HepG2 (cell line): ENCODE measurements at regions not wholly inside any gene's neighbourhood (a gene's known extent, or its start where the extent isn't known, plus 50 kb on each side); places are given as distances from the start of the nearest gene placed in this dataset.

Source experiments
- ARID5B ChIP-seq: IDR thresholded peaks from 2 replicates; pipeline ENCODE4 v1.4.0; 2020; ENCODE audit warnings: mild to moderate bottlenecking, missing genetic modification reagents
- CBX5 ChIP-seq: sonication (generic); formaldehyde crosslinking; IDR thresholded peaks from 2 replicates; pipeline ENCODE4 v1.4.0; 2020; ENCODE audit warnings: missing genetic modification reagents, borderline replicate concordance
- DMTF1 ChIP-seq: sonication (generic); formaldehyde crosslinking; IDR thresholded peaks from 2 replicates; pipeline ENCODE4 v1.4.0; 2020; ENCODE audit warnings: mild to moderate bottlenecking, missing genetic modification reagents
- DR1 ChIP-seq: sonication (generic); formaldehyde crosslinking; IDR thresholded peaks from 2 replicates; pipeline ENCODE4 v1.8.0; 2021; ENCODE audit warnings: mild to moderate bottlenecking, missing genetic modification reagents, inconsistent platforms
- FOXA3 ChIP-seq: IDR thresholded peaks from 2 replicates; pipeline ENCODE4 v1.6.1; 2016; ENCODE audit warnings: missing genetic modification reagents, missing compliant biosample characterization
- FOXP1 ChIP-seq, 2 experiments: fragments of 450-650 bp in 1 of 2; IDR thresholded peaks; 2 replicates each; pipeline ENCODE4 v1.6.1; 2017 to 2018; ENCODE audit warnings: antibody characterized with exemption in 1 of 2
- HCFC1 ChIP-seq: fragments of 150-350 bp; IDR thresholded peaks from 2 replicates; pipeline ENCODE4 v1.6.1; 2014; ENCODE audit warnings: low read depth, low read length
- KAT2B ChIP-seq: fragments of 150-350 bp; IDR thresholded peaks from 2 replicates; pipeline ENCODE4 v1.6.1; 2014; ENCODE audit warnings: low read depth, low read length, borderline replicate concordance
- MED1 ChIP-seq: sonication (generic); formaldehyde crosslinking; IDR thresholded peaks from 2 replicates; pipeline ENCODE4 v1.4.0; 2020; ENCODE audit warnings: missing genetic modification reagents
- PHB2 ChIP-seq: fragments of 450-650 bp; IDR thresholded peaks from 2 replicates; pipeline ENCODE4 v1.6.1; 2018; ENCODE audit not compliant: partially characterized antibody
- TBP ChIP-seq: sonication (generic); formaldehyde crosslinking; IDR thresholded peaks from 2 replicates; pipeline ENCODE4 v1.5.0; 2020; ENCODE audit warnings: missing genetic modification reagents
- ZBTB14 ChIP-seq: sonication (generic); formaldehyde crosslinking; IDR thresholded peaks from 2 replicates; pipeline ENCODE4 v1.4.0; 2020; ENCODE audit warnings: missing genetic modification reagents
- ZNF235 ChIP-seq: sonication (generic); formaldehyde crosslinking; IDR thresholded peaks from 2 replicates; pipeline ENCODE4 v1.8.1; 2023; ENCODE audit warnings: mild to moderate bottlenecking, missing genetic modification reagents, borderline replicate concordance
- ZNF790 ChIP-seq: sonication (generic); formaldehyde crosslinking; IDR thresholded peaks from 2 replicates; pipeline ENCODE4 v1.8.0; 2022; ENCODE audit warnings: missing genetic modification reagents, mild to moderate bottlenecking, borderline replicate concordance
- ZNF850 ChIP-seq: sonication (generic); formaldehyde crosslinking; conservative IDR thresholded peaks from 2 replicates; pipeline ENCODE4 v1.9.0; 2021; ENCODE audit warnings: mild to moderate bottlenecking, missing genetic modification reagents
- ZSCAN25 ChIP-seq: sonication (generic); formaldehyde crosslinking; IDR thresholded peaks from 2 replicates; pipeline ENCODE4 v1.8.0; 2022; ENCODE audit warnings: mild to moderate bottlenecking, missing genetic modification reagents
- TF ChIP-seq, protein P1 (sequence below): sonication (generic); formaldehyde crosslinking; IDR thresholded peaks from 2 replicates; pipeline ENCODE4 v1.4.0; 2020; ENCODE audit warnings: missing genetic modification reagents, mild to moderate bottlenecking, borderline replicate concordance
- TF ChIP-seq, protein P2 (sequence below): sonication (generic); formaldehyde crosslinking; IDR thresholded peaks from 2 replicates; pipeline ENCODE4 v1.5.0; 2020; ENCODE audit warnings: mild to moderate bottlenecking, missing genetic modification reagents, moderate library complexity

DNA sequence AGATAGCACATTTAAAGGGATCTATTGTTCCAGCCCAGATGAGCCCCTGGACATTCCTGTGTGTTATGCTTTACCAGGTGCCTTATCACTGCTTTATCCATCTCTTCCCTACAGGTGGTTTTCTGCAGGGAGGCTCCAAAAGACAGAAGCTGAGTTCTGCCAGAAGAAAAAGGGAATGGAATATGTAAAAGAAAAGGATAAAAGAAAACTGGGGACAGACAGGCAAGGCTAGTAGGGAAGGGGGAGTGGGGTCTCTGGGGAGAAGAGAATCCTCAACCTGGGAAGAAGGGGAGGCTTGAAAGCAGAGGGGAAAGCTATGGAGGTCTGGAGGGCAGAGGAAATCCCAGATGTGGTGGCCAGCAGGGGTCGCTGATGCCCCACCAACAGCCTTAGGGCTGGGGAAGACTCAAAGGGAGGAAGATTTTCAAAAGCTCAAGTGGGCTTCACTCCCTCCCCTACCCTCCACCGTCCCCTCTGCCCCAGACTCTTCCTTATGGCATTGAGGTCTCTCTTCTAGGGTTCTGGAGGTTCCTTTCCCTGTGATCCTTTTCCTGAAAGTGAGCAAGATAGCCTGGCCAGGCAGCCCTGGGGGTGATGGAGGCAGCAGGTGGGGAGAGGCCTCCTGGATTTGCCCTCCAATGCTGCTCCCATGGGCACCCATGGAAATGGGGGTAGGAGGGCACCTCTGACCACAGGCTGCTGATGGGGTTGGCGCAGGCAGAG lies 178.1 kb upstream of the PKDCC start (continued):
- 0 out of 2 replicates have a peak, but pooled peaks have one; percentile 25 for TF ChIP-seq MED1 (CRISPR knock-in tag)
- peak; percentile 54 for TF ChIP-seq ARID5B (CRISPR knock-in tag)
- 0 out of 2 replicates have a peak, but pooled peaks have one; percentile 27 for TF ChIP-seq CBX5 (CRISPR knock-in tag)
- no peak for TF ChIP-seq TBP (CRISPR knock-in tag)
- no peak for TF ChIP-seq ZSCAN25 (CRISPR knock-in tag)
- TF ChIP-seq DMTF1 (CRISPR knock-in tag), result no peak
- no peak for TF ChIP-seq ZNF235 (CRISPR knock-in tag)
- TF ChIP-seq FOXP1 (IDR thresholded peaks at IDR 0.05), result no peak
- TF ChIP-seq FOXP1 (CRISPR knock-in tag; IDR thresholded peaks at IDR 0.05), result no peak
- TF ChIP-seq, protein P1, sequence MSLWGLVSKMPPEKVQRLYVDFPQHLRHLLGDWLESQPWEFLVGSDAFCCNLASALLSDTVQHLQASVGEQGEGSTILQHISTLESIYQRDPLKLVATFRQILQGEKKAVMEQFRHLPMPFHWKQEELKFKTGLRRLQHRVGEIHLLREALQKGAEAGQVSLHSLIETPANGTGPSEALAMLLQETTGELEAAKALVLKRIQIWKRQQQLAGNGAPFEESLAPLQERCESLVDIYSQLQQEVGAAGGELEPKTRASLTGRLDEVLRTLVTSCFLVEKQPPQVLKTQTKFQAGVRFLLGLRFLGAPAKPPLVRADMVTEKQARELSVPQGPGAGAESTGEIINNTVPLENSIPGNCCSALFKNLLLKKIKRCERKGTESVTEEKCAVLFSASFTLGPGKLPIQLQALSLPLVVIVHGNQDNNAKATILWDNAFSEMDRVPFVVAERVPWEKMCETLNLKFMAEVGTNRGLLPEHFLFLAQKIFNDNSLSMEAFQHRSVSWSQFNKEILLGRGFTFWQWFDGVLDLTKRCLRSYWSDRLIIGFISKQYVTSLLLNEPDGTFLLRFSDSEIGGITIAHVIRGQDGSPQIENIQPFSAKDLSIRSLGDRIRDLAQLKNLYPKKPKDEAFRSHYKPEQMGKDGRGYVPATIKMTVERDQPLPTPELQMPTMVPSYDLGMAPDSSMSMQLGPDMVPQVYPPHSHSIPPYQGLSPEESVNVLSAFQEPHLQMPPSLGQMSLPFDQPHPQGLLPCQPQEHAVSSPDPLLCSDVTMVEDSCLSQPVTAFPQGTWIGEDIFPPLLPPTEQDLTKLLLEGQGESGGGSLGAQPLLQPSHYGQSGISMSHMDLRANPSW, result no peak
- TF ChIP-seq, protein P2, sequence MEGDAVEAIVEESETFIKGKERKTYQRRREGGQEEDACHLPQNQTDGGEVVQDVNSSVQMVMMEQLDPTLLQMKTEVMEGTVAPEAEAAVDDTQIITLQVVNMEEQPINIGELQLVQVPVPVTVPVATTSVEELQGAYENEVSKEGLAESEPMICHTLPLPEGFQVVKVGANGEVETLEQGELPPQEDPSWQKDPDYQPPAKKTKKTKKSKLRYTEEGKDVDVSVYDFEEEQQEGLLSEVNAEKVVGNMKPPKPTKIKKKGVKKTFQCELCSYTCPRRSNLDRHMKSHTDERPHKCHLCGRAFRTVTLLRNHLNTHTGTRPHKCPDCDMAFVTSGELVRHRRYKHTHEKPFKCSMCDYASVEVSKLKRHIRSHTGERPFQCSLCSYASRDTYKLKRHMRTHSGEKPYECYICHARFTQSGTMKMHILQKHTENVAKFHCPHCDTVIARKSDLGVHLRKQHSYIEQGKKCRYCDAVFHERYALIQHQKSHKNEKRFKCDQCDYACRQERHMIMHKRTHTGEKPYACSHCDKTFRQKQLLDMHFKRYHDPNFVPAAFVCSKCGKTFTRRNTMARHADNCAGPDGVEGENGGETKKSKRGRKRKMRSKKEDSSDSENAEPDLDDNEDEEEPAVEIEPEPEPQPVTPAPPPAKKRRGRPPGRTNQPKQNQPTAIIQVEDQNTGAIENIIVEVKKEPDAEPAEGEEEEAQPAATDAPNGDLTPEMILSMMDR (CRISPR knock-in tag), result peak; percentile 94
- TF ChIP-seq ZNF790 (CRISPR knock-in tag), result no peak
- TF ChIP-seq FOXA3, result no peak
- TF ChIP-seq HCFC1, result peak; percentile 27; the same call in 1 of the 2 replicates
- no peak for TF ChIP-seq PHB2
- no peak for TF ChIP-seq ZNF850
- no peak for TF ChIP-seq KAT2B
- no peak for TF ChIP-seq ZBTB14 (CRISPR knock-in tag)
- TF ChIP-seq DR1, result no peak
